Ascending aorta (tissue), 2 donors: ENCODE measurements at regions not wholly inside any gene's neighbourhood (a gene's known extent, or its start where the extent isn't known, plus 50 kb on each side); places are given as distances from the start of the nearest gene placed in this dataset.

ENCODE experiments used
- DNase-seq, 2 donors: peaks; one replicate each; pipeline ENCODE4 v3.0.0-alpha.2; 2019; ENCODE audit warnings: low spot score in 2 of 2
- H3K27ac ChIP-seq, 2 donors: fragments of 200-600 bp; sonication (generic); one replicate each; pipeline ENCODE4 v1.5.1; 2016 to 2017; ENCODE audit warnings: mild to moderate bottlenecking in 1 of 2
- H3K27me3 ChIP-seq: fragments of 200-600 bp; sonication (generic); one replicate; pipeline ENCODE4 v1.5.1; 2017
- H3K36me3 ChIP-seq, 2 donors: fragments of 200-600 bp; sonication (generic); one replicate each; pipeline ENCODE4 v1.5.1; 2016
- H3K4me1 ChIP-seq, 2 donors: fragments of 200-600 bp; sonication (generic); one replicate each; pipeline ENCODE4 v1.5.1; 2016 to 2017; ENCODE audit warnings: mild to moderate bottlenecking in 1 of 2
- H3K4me3 ChIP-seq, 2 donors: fragments of 200-600 bp; sonication (generic); one replicate each; pipeline ENCODE4 v1.5.1; 2016 to 2017; ENCODE audit warnings: mild to moderate bottlenecking in 1 of 2
- H3K9me3 ChIP-seq, 2 donors: fragments of 200-600 bp; sonication (generic); one replicate each; pipeline ENCODE4 v1.5.1; 2016
- CTCF ChIP-seq, 3 experiments: fragments of 200-600 bp in 2 of 3; fragments of 450-650 bp in 1 of 3; sonication (generic) in 2 of 3; IDR thresholded peaks; one replicate each; pipeline ENCODE4 v1.5.1; 2016 to 2019; ENCODE audit warnings: antibody characterized with exemption in 3 of 3, mild to moderate bottlenecking in 1 of 3, moderate library complexity in 1 of 3
- intact Hi-C: fragments of 100-400 bp; cut with DNase I; formaldehyde crosslinking; loops from one replicate; pipeline ENCODE4 v1.15.1; 2023

DNA sequence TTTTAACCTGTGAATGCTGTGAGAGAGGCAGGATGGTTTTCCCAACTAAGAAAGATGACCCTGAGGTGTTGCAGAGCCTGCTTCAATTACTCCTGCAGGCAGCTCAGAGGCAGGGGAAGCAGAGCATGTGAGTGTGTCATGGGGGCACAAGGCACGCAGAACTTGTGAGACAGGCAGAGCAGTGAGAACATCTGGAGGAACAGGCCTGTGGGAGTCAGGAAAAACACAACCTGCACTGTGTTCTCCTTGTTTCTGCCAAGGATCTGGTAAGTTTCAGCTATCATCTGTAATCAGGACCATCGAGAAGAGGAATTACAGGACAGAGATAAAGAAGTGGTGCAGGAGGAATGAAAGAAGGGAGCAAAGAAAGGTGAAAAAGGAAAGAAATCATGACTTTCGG, 741.8 kb upstream of the INTU start:
- H3K4me1 ChIP-seq = no peaks in the 10 kb centered on the region
- no peak overlapping the region for H3K27ac ChIP-seq
- no peak overlapping the region for H3K4me3 ChIP-seq
- H3K27me3 ChIP-seq = no peaks in the 10 kb centered on the region
- H3K36me3 ChIP-seq = no peaks in the 10 kb centered on the region
- intact Hi-C loops = loop anchor here (10.0 kb wide), 1 partner anchor 586 kb away; no protein-coding TSS in a partner anchor
- no peak for TF ChIP-seq CTCF (IDR thresholded peaks at IDR 0.05)
- H3K9me3 ChIP-seq = no peaks in the 10 kb centered on the region
- DNase-seq = no peak

DNA sequence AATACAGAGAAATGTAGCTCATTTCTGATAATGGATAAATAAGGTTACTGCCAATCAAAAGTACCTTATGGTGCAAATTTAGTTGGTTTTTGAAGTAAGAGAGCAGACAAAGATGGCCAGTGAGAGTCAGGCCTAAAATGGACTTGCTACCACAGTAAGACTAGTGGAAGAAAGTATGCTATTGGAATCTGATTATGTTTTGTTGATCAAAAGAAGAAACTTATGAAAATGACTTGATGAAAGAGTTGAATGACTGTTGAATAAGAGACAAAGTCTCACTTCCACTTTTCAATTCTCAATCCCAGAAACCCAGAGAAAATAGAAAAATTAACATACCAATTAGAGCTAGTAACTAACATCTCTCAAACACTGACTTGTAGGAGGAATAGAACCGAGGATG, 737.8 kb upstream of the INTU start:
- no peak for TF ChIP-seq CTCF (IDR thresholded peaks at IDR 0.05)
- no peaks in the 10 kb centered on the region for H3K27me3 ChIP-seq
- intact Hi-C loops = loop anchor here (5.0 to 10.0 kb wide), 2 partner anchors 58 to 590 kb away; no protein-coding TSS in a partner anchor
- DNase-seq = no peak
- no peak overlapping the region for H3K27ac ChIP-seq
- H3K9me3 ChIP-seq = no peaks in the 10 kb centered on the region
- H3K4me3 ChIP-seq = no peak overlapping the region
- H3K4me1 ChIP-seq = no peaks in the 10 kb centered on the region
- H3K36me3 ChIP-seq = no peaks in the 10 kb centered on the region

DNA sequence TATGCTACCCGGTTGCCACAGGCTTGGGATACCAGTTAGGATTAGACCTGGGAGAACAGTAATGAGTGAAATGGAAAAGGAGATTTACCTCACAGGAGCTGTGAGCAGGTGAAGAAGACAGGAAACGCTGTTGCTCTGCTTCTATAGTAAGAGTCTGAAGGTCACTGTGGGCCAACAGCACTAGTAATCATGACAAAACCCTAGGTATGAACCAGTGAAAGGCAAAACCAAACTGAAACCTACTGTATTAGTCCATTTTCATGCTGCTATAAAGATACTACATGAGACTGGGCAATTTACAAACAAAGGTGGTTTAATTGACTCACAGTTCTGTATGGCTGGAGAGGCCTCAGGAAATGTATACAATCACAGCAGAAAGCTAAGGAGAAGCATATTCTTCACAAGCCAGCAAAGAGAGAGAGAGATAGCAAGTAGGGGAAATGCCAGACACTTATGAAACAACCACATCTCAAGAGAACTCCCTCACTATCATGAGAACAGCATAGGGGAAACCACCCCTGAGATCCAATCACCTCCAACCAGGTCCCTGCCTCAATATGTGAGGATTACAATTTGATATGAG, 736.7 kb upstream of the INTU start:
- Histone ChIP-seq H3K27ac (peak overlapping the region in 1 of 2 donors; percentile 14), H3K4me3 (no peak overlapping the region), H3K4me1 (peaks cover 0 to 6% of the 10 kb centered on the region in 2 donors), H3K27me3 (no peaks in the 10 kb centered on the region), H3K9me3 (no peaks in the 10 kb centered on the region), H3K36me3 (no peaks in the 10 kb centered on the region)
- DNase-seq = no peak
- intact Hi-C loops = loop anchor here (5.0 to 10.0 kb wide), 2 partner anchors 59 to 591 kb away; no protein-coding TSS in a partner anchor
- TF ChIP-seq CTCF (IDR thresholded peaks at IDR 0.05) = no peak

DNA sequence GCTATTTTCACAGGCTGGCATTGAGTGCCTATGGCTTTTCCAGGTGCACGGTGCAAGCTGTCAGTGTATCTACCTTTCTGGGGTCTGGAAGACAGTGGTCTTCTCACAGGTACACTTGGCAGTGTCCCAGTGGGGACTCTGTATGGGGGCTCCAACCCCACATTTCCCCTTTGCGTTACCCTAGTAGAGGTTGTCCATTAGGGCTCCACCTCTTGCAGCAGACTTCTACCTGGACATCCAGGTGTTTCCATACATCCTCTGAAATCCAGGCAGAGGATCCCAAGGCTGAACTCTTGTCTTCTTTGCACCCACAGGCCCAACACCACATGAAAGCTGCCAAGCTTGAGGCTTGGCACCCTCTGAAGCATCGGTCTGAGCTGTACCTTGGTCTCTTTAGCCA, 735.7 kb upstream of the INTU start:
- intact Hi-C loops = loop anchor here (5.0 to 10.0 kb wide), 2 partner anchors 60 to 592 kb away; no protein-coding TSS in a partner anchor
- H3K27ac ChIP-seq = peak overlapping the region in 1 of 2 donors; percentile 18

DNA sequence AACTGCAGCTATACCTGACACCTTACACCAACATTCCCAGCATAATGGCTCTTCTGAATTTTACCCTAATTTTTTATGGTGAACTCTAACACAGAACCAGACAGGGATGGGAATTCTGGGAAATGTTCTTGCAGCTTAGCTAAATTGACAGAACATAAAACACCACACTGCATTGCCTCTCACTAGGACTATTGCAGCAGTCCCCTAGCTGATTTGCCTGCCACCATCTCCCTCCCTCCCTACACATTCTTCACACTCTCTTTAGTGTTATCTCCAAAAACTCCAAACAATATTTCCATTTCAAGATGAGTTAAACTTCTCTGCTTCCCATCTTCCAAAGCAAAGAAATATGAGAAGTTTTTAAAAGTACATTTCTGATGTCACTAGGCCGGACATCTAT, 733.9 kb upstream of the INTU start:
- H3K27ac ChIP-seq = peak overlapping the region; percentile 58 to 90
- no peaks in the 10 kb centered on the region for H3K36me3 ChIP-seq
- no peak for DNase-seq
- no peak overlapping the region for H3K4me3 ChIP-seq
- no peaks in the 10 kb centered on the region for H3K27me3 ChIP-seq
- TF ChIP-seq CTCF (IDR thresholded peaks at IDR 0.05) = no peak
- peaks cover 0 to 6% of the 10 kb centered on the region in 2 donors for H3K4me1 ChIP-seq
- H3K9me3 ChIP-seq = no peaks in the 10 kb centered on the region
- intact Hi-C loops = loop anchor here (5.0 to 10.0 kb wide), 2 partner anchors 62 to 594 kb away; no protein-coding TSS in a partner anchor

More for the DNA sequence above, 735.7 kb upstream of the INTU start:
- no peaks in the 10 kb centered on the region for H3K27me3 ChIP-seq
- no peaks in the 10 kb centered on the region for H3K9me3 ChIP-seq
- H3K4me3 ChIP-seq = no peak overlapping the region
- peaks cover 0 to 6% of the 10 kb centered on the region in 2 donors for H3K4me1 ChIP-seq
- TF ChIP-seq CTCF (IDR thresholded peaks at IDR 0.05) = no peak
- DNase-seq = no peak
- H3K36me3 ChIP-seq = no peaks in the 10 kb centered on the region
